Suprapubic skin (tissue), 4 donors: ENCODE measurements at regions not wholly inside any gene's neighbourhood (a gene's known extent, or its start where the extent isn't known, plus 50 kb on each side); places are given as distances from the start of the nearest gene placed in this dataset.

ENCODE experiments used
- DNase-seq, 2 donors: peaks; one replicate each; pipeline ENCODE4 v3.0.0-alpha.2; 2019; ENCODE audit warnings: low spot score in 2 of 2
- H3K27ac ChIP-seq: fragments of 200-600 bp; sonication (generic); one replicate; pipeline ENCODE4 v1.5.1; 2019
- H3K27me3 ChIP-seq: fragments of 200-600 bp; sonication (generic); one replicate; pipeline ENCODE4 v1.5.1; 2019
- H3K36me3 ChIP-seq: fragments of 200-600 bp; sonication (generic); one replicate; pipeline ENCODE4 v1.5.1; 2019
- H3K4me1 ChIP-seq: fragments of 200-600 bp; sonication (generic); one replicate; pipeline ENCODE4 v1.5.1; 2019
- H3K4me3 ChIP-seq: fragments of 200-600 bp; sonication (generic); one replicate; pipeline ENCODE4 v1.5.1; 2019; ENCODE audit warnings: mild to moderate bottlenecking
- H3K9me3 ChIP-seq: fragments of 200-600 bp; sonication (generic); one replicate; pipeline ENCODE4 v1.5.1; 2019
- CTCF ChIP-seq, 2 donors: fragments of 200-600 bp in 1 of 2; fragments of 450-650 bp in 1 of 2; sonication (generic) in 1 of 2; IDR thresholded peaks; one replicate each; pipeline ENCODE4 v1.5.1; 2016 to 2019; ENCODE audit warnings: antibody characterized with exemption in 2 of 2, mild to moderate bottlenecking in 1 of 2, moderate library complexity in 1 of 2
- EP300 ChIP-seq: sonication (generic); formaldehyde crosslinking; IDR thresholded peaks from one replicate; pipeline ENCODE4 v1.6.1; 2017; ENCODE audit warnings: antibody characterized with exemption
- POLR2A ChIP-seq, 2 donors: fragments of 450-650 bp; IDR thresholded peaks; one replicate each; pipeline ENCODE4 v1.6.1; 2017; ENCODE audit warnings: antibody characterized with exemption in 2 of 2, mild to moderate bottlenecking in 2 of 2, moderate library complexity in 2 of 2
- POLR2AphosphoS5 ChIP-seq, 3 donors: sonication (generic); formaldehyde crosslinking; IDR thresholded peaks; one replicate each; pipeline ENCODE4 v1.6.1; 2017; ENCODE audit warnings: antibody characterized with exemption in 3 of 3
- WGBS: methylation state at CpG from one replicate; pipeline ENCODE4 v1.1.5; 2018; 5-methylcytosine and 5-hydroxymethylcytosine counted together

- TF ChIP-seq EP300, result no peak
- no peak for TF ChIP-seq POLR2A (IDR thresholded peaks at IDR 0.05)
- TF ChIP-seq CTCF (IDR thresholded peaks at IDR 0.05), result no peak
- TF ChIP-seq POLR2AphosphoS5 (IDR thresholded peaks at IDR 0.05), result no peak
- Histone ChIP-seq H3K27me3 (peaks cover 26% of the 10 kb centered on the region), H3K36me3 (no peaks in the 10 kb centered on the region), H3K4me1 (no peaks in the 10 kb centered on the region), H3K9me3 (no peaks in the 10 kb centered on the region), H3K4me3 (no peak overlapping the region), H3K27ac (no peak overlapping the region)
- DNase-seq, result no peak
- 75% methylated on average over 2 of the region's 2 CpGs for WGBS
Measured at GRCh38 chr5:42962124-42962523, 78.0 kb downstream of the ANXA2R start.

GRCh38 chr5:42960506-42960905 is 79.6 kb downstream of the ANXA2R start:
- WGBS, result 83% methylated on average over 2 of the region's 2 CpGs
- H3K36me3 ChIP-seq, result no peaks in the 10 kb centered on the region
- no peaks in the 10 kb centered on the region for H3K4me1 ChIP-seq
- H3K27ac ChIP-seq, result no peak overlapping the region
- H3K9me3 ChIP-seq, result no peaks in the 10 kb centered on the region
- H3K27me3 ChIP-seq, result peaks cover 34% of the 10 kb centered on the region
- TF ChIP-seq POLR2A (IDR thresholded peaks at IDR 0.05) (no peak), EP300 (no peak), POLR2AphosphoS5 (IDR thresholded peaks at IDR 0.05) (no peak), CTCF (IDR thresholded peaks at IDR 0.05) (no peak)
- no peak overlapping the region for H3K4me3 ChIP-seq
- DNase-seq, result no peak

GRCh38 chr5:42956551-42956950 is 83.6 kb downstream of the ANXA2R start:
- TF ChIP-seq POLR2AphosphoS5 (IDR thresholded peaks at IDR 0.05) (no peak), CTCF (IDR thresholded peaks at IDR 0.05) (no peak), EP300 (no peak), POLR2A (IDR thresholded peaks at IDR 0.05) (no peak)
- Histone ChIP-seq H3K9me3 (no peaks in the 10 kb centered on the region), H3K27ac (no peak overlapping the region), H3K4me3 (no peak overlapping the region), H3K27me3 (peaks cover 59% of the 10 kb centered on the region), H3K36me3 (no peaks in the 10 kb centered on the region), H3K4me1 (peaks cover 15% of the 10 kb centered on the region)
- 80% methylated on average over 2 of the region's 2 CpGs for WGBS
- no peak for DNase-seq

DNA sequence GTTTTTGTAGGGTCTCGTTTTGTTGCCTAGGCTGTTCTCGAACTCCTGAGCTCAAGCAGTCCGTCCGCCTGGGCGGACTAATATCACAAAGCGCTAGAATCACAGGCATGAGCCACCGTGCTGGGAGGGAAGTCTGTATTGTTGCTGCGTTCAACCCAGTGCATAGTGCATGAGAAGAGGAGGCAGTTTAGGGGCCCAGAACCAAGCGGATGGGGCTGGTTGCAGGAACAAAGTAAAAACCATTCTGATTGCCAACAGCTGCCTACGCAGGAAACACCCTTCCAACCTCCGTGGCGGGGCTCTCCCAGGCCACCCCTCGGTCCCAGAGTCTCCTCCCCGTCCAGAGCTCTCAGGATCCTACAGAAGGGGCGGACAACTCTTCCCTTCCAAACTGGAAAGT is 87.1 kb downstream of the ANXA2R start:
- H3K27me3 ChIP-seq, result peaks cover 79% of the 10 kb centered on the region
- TF ChIP-seq POLR2AphosphoS5 (IDR thresholded peaks at IDR 0.05) (no peak), CTCF (IDR thresholded peaks at IDR 0.05) (no peak), EP300 (no peak), POLR2A (IDR thresholded peaks at IDR 0.05) (no peak)
- 40% methylated on average over 13 of the region's 15 CpGs for WGBS
- peaks cover 45% of the 10 kb centered on the region for H3K4me1 ChIP-seq
- no peak for DNase-seq
- H3K36me3 ChIP-seq, result no peaks in the 10 kb centered on the region
- no peak overlapping the region for H3K27ac ChIP-seq
- no peaks in the 10 kb centered on the region for H3K9me3 ChIP-seq
- H3K4me3 ChIP-seq, result peak overlapping the region; percentile 65

DNA sequence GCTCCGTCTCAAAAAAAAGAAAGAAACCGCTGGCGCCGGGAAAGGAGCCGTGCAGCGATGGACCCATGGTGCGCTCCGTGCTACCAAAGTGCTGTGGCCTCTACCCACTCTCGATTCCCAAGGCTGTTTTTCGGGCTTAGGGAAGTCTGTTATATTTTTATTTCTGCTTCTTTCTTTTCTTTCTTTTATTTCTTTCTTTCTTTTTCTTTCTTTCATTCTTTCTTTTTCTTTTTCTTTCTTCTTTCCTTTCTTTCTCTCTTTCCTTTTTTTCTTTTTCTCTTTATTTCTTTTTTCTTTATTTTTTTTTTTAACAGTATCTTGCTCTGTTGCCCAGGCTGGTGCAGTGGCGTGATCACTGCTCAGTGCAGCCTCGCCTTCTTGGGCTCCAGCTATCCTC is 87.5 kb downstream of the ANXA2R start:
- no peaks in the 10 kb centered on the region for H3K9me3 ChIP-seq
- peaks cover 45% of the 10 kb centered on the region for H3K4me1 ChIP-seq
- WGBS, result 34% methylated on average over 12 of the region's 12 CpGs
- H3K27me3 ChIP-seq, result peaks cover 84% of the 10 kb centered on the region
- TF ChIP-seq CTCF (IDR thresholded peaks at IDR 0.05), result no peak
- no peak for TF ChIP-seq POLR2AphosphoS5 (IDR thresholded peaks at IDR 0.05)
- TF ChIP-seq EP300, result no peak
- TF ChIP-seq POLR2A (IDR thresholded peaks at IDR 0.05), result no peak
- H3K4me3 ChIP-seq, result peak overlapping the region; percentile 65
- no peak for DNase-seq
- H3K27ac ChIP-seq, result no peak overlapping the region
- H3K36me3 ChIP-seq, result no peaks in the 10 kb centered on the region
